ENCODE measurements at regions not wholly inside any gene's neighbourhood (a gene's known extent, or its start where the extent isn't known, plus 50 kb on each side); places are given as distances from the start of the nearest gene placed in this dataset.

GRCh38 chr3:170749765-170750477, 120.1 kb downstream of the RPL22L1 start:
- TF ChIP-seq CTCF (IDR thresholded peaks at IDR 0.05; ENCODE audit: insufficient read depth, low read length, missing control alignments): no peak
- H3K4me3 ChIP-seq (ENCODE audit: low read depth, low read length): no peak overlapping the region
- no peak for DNase-seq (ENCODE audit: low read depth, low spot score)
- ChIA-PET CTCF (interaction anchor here (2.8 to 3.1 kb wide), 2 partner anchors 24 to 61 kb away, joined by 12 to 23 read pairs; no protein-coding TSS in a partner anchor), POLR2A (interaction anchor here (0.9 to 1.0 kb wide), 2 partner anchors 19 to 25 kb away, joined by 3 to 4 read pairs; no protein-coding TSS in a partner anchor)

GRCh38 chr3:170749185-170749584, 120.8 kb downstream of the RPL22L1 start:
- no peak for TF ChIP-seq CTCF (IDR thresholded peaks at IDR 0.05; ENCODE audit: insufficient read depth, low read length, missing control alignments)
- ChIA-PET CTCF (interaction anchor here (3.1 kb wide), 1 partner anchor 61 kb away, joined by 23 read pairs; no protein-coding TSS in a partner anchor), POLR2A (no interaction called here)
- no peak overlapping the region for H3K4me3 ChIP-seq (ENCODE audit: low read depth, low read length)
- no peak for DNase-seq (ENCODE audit: low read depth, low spot score)

- DNase-seq (ENCODE audit: low read depth, low spot score): no peak
- ChIA-PET CTCF (interaction anchor here (0.7 to 1.8 kb wide), 4 partner anchors 12 to 65 kb away, joined by 3 to 5 read pairs (median 3); no protein-coding TSS in a partner anchor), POLR2A (no interaction called here)
- TF ChIP-seq CTCF (IDR thresholded peaks at IDR 0.05; ENCODE audit: insufficient read depth, low read length, missing control alignments): no peak
- H3K4me3 ChIP-seq (ENCODE audit: low read depth, low read length): no peak overlapping the region
Measured at GRCh38 chr3:170746175-170746942, 123.6 kb downstream of the RPL22L1 start.

GRCh38 chr3:170745211-170745718, 124.7 kb downstream of the RPL22L1 start:
- TF ChIP-seq CTCF (IDR thresholded peaks at IDR 0.05; ENCODE audit: insufficient read depth, low read length, missing control alignments): no peak
- CTCF ChIA-PET: no interaction called here
- no peak for DNase-seq (ENCODE audit: low read depth, low spot score)
- POLR2A ChIA-PET: no interaction called here
- H3K4me3 ChIP-seq (ENCODE audit: low read depth, low read length): no peak overlapping the region

- no peak overlapping the region for H3K4me3 ChIP-seq (ENCODE audit: low read depth, low read length)
- no peak for TF ChIP-seq CTCF (IDR thresholded peaks at IDR 0.05; ENCODE audit: insufficient read depth, low read length, missing control alignments)
- CTCF ChIA-PET: interaction anchor here (0.7 to 4.1 kb wide), 8 partner anchors 9 to 331 kb away, joined by 3 to 34 read pairs (median 3); no protein-coding TSS in a partner anchor
- POLR2A ChIA-PET: interaction anchor here (1.0 to 1.6 kb wide), 2 partner anchors 16 to 17 kb away, joined by 3 to 5 read pairs; no protein-coding TSS in a partner anchor
- no peak for DNase-seq (ENCODE audit: low read depth, low spot score)
Measured at GRCh38 chr3:170741756-170742529, 128.1 kb downstream of the RPL22L1 start.
